Astrocyte (in vitro differentiated cells and primary cell): ENCODE measurements at regions not wholly inside any gene's neighbourhood (a gene's known extent, or its start where the extent isn't known, plus 50 kb on each side); places are given as distances from the start of the nearest gene placed in this dataset.

Experiments
- DNase-seq: peaks from one replicate; pipeline ENCODE4 v3.0.0-alpha.2; 2010; ENCODE audit warnings: low read depth
- FAIRE-seq: peaks from 2 replicates; lab custom pipeline; 2011; peaks lifted over from hg19 to GRCh38; lab: Jason Lieb, UNC
- H2AFZ ChIP-seq: 2 replicates; pipeline ENCODE4 v1.6.0; 2012; ENCODE audit warnings: low read depth, low read length, inconsistent platforms
- H3K27ac ChIP-seq: 2 replicates; pipeline ENCODE4 v1.5.1; 2011; ENCODE audit warnings: low read depth, low read length, inconsistent platforms
- H3K27me3 ChIP-seq: 2 replicates; pipeline ENCODE4 v1.6.0; 2011; ENCODE audit warnings: low read length, inconsistent platforms; ENCODE audit not compliant: insufficient read depth
- H3K36me3 ChIP-seq: 2 replicates; pipeline ENCODE4 v1.5.1; 2011; ENCODE audit warnings: low read length, inconsistent platforms; ENCODE audit not compliant: insufficient read depth
- H3K4me1 ChIP-seq: 2 replicates; pipeline ENCODE4 v1.5.1; 2011; ENCODE audit warnings: low read length, inconsistent platforms; ENCODE audit not compliant: insufficient read depth
- H3K4me2 ChIP-seq: 2 replicates; pipeline ENCODE4 v1.6.0; 2012; ENCODE audit warnings: low read length, inconsistent platforms
- H3K4me3 ChIP-seq: 2 replicates; pipeline ENCODE4 v1.5.1; 2011; ENCODE audit warnings: low read depth, mild to moderate bottlenecking, low read length, inconsistent platforms; ENCODE audit not compliant: insufficient read depth
- H3K79me2 ChIP-seq: 2 replicates; pipeline ENCODE4 v1.6.0; 2012; ENCODE audit warnings: mild to moderate bottlenecking, low read length, inconsistent platforms; ENCODE audit not compliant: insufficient read depth
- H3K9ac ChIP-seq: 2 replicates; pipeline ENCODE4 v1.6.0; 2012; ENCODE audit warnings: mild to moderate bottlenecking, low read length, inconsistent platforms
- H3K9me3 ChIP-seq: 2 replicates; pipeline ENCODE4 v1.5.1; 2012; ENCODE audit warnings: low read depth, mild to moderate bottlenecking, low read length, inconsistent platforms; ENCODE audit not compliant: insufficient read depth
- H4K20me1 ChIP-seq: 2 replicates; pipeline ENCODE4 v1.6.0; 2012; ENCODE audit warnings: low read length, inconsistent platforms; ENCODE audit not compliant: insufficient read depth
- H3K27ac Mint-ChIP-seq: one replicate; pipeline ENCODE4 v1.8.0; 2021; ENCODE audit warnings: mild to moderate bottlenecking, mixed read lengths; ENCODE audit not compliant: unreplicated experiment
- H3K27me3 Mint-ChIP-seq: one replicate; pipeline ENCODE4 v1.8.0; 2021; ENCODE audit warnings: low read depth, mixed read lengths; ENCODE audit not compliant: unreplicated experiment
- H3K36me3 Mint-ChIP-seq: one replicate; pipeline ENCODE4 v1.8.0; 2021; ENCODE audit warnings: low read depth, mixed read lengths; ENCODE audit not compliant: unreplicated experiment
- H3K4me1 Mint-ChIP-seq: one replicate; pipeline ENCODE4 v1.8.0; 2021; ENCODE audit warnings: low read depth, mixed read lengths; ENCODE audit not compliant: unreplicated experiment
- H3K4me3 Mint-ChIP-seq: one replicate; pipeline ENCODE4 v1.8.0; 2021; ENCODE audit warnings: mild to moderate bottlenecking, moderate library complexity, mixed read lengths; ENCODE audit not compliant: unreplicated experiment
- H3K9me3 Mint-ChIP-seq: one replicate; pipeline ENCODE4 v1.8.0; 2021; ENCODE audit warnings: mild to moderate bottlenecking, mixed read lengths; ENCODE audit not compliant: unreplicated experiment
- CTCF ChIP-seq: IDR thresholded peaks from 2 replicates; pipeline ENCODE4 v1.5.1; 2011; ENCODE audit warnings: low read depth, mild to moderate bottlenecking, inconsistent platforms, low read length, moderate library complexity; ENCODE audit not compliant: insufficient read depth
- EZH2 ChIP-seq: IDR thresholded peaks from 2 replicates; pipeline ENCODE4 v1.6.1; 2012; ENCODE audit warnings: mild to moderate bottlenecking, low read length, inconsistent platforms; ENCODE audit not compliant: insufficient read depth

DNA sequence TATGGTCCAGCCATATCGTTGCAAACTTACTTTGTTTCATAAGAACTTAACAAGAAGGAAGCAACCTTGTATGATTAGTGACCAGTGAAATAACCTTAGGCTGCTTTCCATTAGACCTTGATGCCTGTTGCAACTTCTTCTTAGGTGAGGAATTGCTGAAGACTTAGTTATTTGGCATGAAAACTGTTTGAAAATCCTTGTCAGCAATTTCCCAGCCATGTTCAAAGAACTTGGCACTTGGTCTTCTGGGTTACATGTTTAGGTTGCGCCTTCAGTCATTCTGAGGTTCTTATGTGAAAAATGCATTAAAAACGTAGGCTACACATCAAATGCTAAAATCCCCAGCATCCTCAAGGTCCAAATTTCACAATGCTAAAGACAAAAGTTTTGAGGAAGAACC lies 232.0 kb upstream of the CEP162 start:
- Histone ChIP-seq H3K4me2 (no peak overlapping the region), H2AFZ (no peak overlapping the region), H3K36me3 (no peaks in the 10 kb centered on the region), H3K4me1 (peaks cover 13% of the 10 kb centered on the region), H4K20me1 (no peaks in the 10 kb centered on the region), H3K79me2 (no peaks in the 10 kb centered on the region), H3K9ac (no peak overlapping the region), H3K9me3 (no peaks in the 10 kb centered on the region), H3K27me3 (no peaks in the 10 kb centered on the region), H3K27ac (no peak overlapping the region), H3K4me3 (no peak overlapping the region)
- peaks cover 1% of the 10 kb centered on the region for H3K36me3 Mint-ChIP-seq
- peaks cover 20% of the 10 kb centered on the region for H3K4me1 Mint-ChIP-seq
- H3K9me3 Mint-ChIP-seq, result no peaks in the 10 kb centered on the region
- H3K27me3 Mint-ChIP-seq, result no peaks in the 10 kb centered on the region
- TF ChIP-seq EZH2 (no peak), CTCF (no peak)
- no peak overlapping the region for H3K27ac Mint-ChIP-seq
- FAIRE-seq (peak; percentile 70), DNase-seq (no peak)
- H3K4me3 Mint-ChIP-seq, result no peak overlapping the region

- no peaks in the 10 kb centered on the region for H3K9me3 Mint-ChIP-seq
- no peak overlapping the region for H3K27ac Mint-ChIP-seq
- H3K27me3 Mint-ChIP-seq, result no peaks in the 10 kb centered on the region
- FAIRE-seq (no peak), DNase-seq (no peak)
- H3K27me3 ChIP-seq, result no peaks in the 10 kb centered on the region
- peaks cover 12% of the 10 kb centered on the region for H3K4me1 ChIP-seq
- no peak overlapping the region for H3K27ac ChIP-seq
- no peak overlapping the region for H3K4me3 Mint-ChIP-seq
- H3K79me2 ChIP-seq, result no peaks in the 10 kb centered on the region
- no peaks in the 10 kb centered on the region for H3K9me3 ChIP-seq
- H3K4me2 ChIP-seq, result no peak overlapping the region
- no peak overlapping the region for H3K4me3 ChIP-seq
- peaks cover 16% of the 10 kb centered on the region for H3K4me1 Mint-ChIP-seq
- H3K9ac ChIP-seq, result no peak overlapping the region
- H3K36me3 Mint-ChIP-seq, result peaks cover 1% of the 10 kb centered on the region
- no peak overlapping the region for H2AFZ ChIP-seq
- TF ChIP-seq EZH2 (no peak), CTCF (no peak)
- H3K36me3 ChIP-seq, result no peaks in the 10 kb centered on the region
- H4K20me1 ChIP-seq, result no peaks in the 10 kb centered on the region
Measured at GRCh38 chr6:84458271-84458670, 230.8 kb upstream of the CEP162 start.

DNA sequence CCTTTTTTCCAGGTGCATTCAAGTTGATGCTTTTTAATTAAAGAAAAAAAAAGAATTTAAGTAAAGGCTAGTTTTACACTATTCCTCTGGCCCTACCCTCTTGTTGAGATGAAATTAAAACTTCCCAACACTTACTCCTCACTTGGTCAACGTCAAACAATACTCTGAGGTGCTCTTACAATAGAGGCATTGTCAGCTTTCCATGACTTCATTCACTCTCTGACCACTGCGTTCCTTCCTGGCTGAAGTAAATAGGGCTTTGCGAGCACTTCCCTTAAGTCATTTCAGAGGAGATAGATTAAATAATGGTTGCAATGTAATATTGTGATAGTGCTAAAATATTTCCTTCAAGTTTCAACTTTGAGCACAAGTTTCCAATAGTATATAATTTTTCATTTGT lies 229.8 kb upstream of the CEP162 start:
- no peak overlapping the region for H3K4me2 ChIP-seq
- H3K4me3 Mint-ChIP-seq, result no peak overlapping the region
- H3K4me1 Mint-ChIP-seq, result peaks cover 7% of the 10 kb centered on the region
- H3K4me3 ChIP-seq, result no peak overlapping the region
- H3K9me3 ChIP-seq, result no peaks in the 10 kb centered on the region
- DNase-seq (peak; percentile 68), FAIRE-seq (no peak)
- H4K20me1 ChIP-seq, result no peaks in the 10 kb centered on the region
- no peak overlapping the region for H2AFZ ChIP-seq
- H3K27me3 Mint-ChIP-seq, result no peaks in the 10 kb centered on the region
- H3K27me3 ChIP-seq, result no peaks in the 10 kb centered on the region
- peaks cover 8% of the 10 kb centered on the region for H3K4me1 ChIP-seq
- no peaks in the 10 kb centered on the region for H3K79me2 ChIP-seq
- H3K36me3 Mint-ChIP-seq, result peaks cover 1% of the 10 kb centered on the region
- H3K27ac ChIP-seq, result no peak overlapping the region
- no peak for TF ChIP-seq EZH2
- no peak for TF ChIP-seq CTCF
- H3K27ac Mint-ChIP-seq, result no peak overlapping the region
- H3K36me3 ChIP-seq, result no peaks in the 10 kb centered on the region
- H3K9me3 Mint-ChIP-seq, result no peaks in the 10 kb centered on the region
- H3K9ac ChIP-seq, result no peak overlapping the region
